ENCODE measurements at regions not wholly inside any gene's neighbourhood (a gene's known extent, or its start where the extent isn't known, plus 50 kb on each side); places are given as distances from the start of the nearest gene placed in this dataset.

- intact Hi-C loops (cut with micrococcal nuclease): loop anchor here (5.0 kb wide), 1 partner anchor 152 kb away; no protein-coding TSS in a partner anchor
- DNase-seq (no peak), ATAC-seq (ENCODE audit: low read depth) (no peak)
- WGBS, 2 experiments (ENCODE audit: extremely low coverage in 2 of 2, insufficient read length in 1 of 2): 83% methylated on average over 1 of the region's 7 CpGs; no CpG with 5 or more reads in 1 of the 2 experiments
- H4K91ac ChIP-seq (ENCODE audit: insufficient read depth, low read depth, low read length): no peak overlapping the region
- no peaks in the 10 kb centered on the region for H3K36me3 ChIP-seq (ENCODE audit: control insufficient read depth, insufficient read depth, low read length)
- TF ChIP-seq RFX5 (IDR thresholded peaks at IDR 0.05; ENCODE audit: low read depth, low read length) (no peak), USF2 (IDR thresholded peaks at IDR 0.05; ENCODE audit: low read depth, low read length) (no peak), SMC3 (IDR thresholded peaks at IDR 0.05; ENCODE audit: low read depth, low read length) (no peak)
- no peaks in the 10 kb centered on the region for H3K9me3 ChIP-seq (ENCODE audit: control insufficient read depth, insufficient read depth, low read length)
- dilution Hi-C loops (cut with HindIII; ENCODE audit: low sequenced_read_pairs, unreplicated experiment): no loop called here
- H3K4me3 ChIP-seq (ENCODE audit: insufficient read depth, low read depth, low read length): no peak overlapping the region
- H3K23ac ChIP-seq (ENCODE audit: low read depth, low read length): no peak overlapping the region
- no peak overlapping the region for H3K4ac ChIP-seq (ENCODE audit: low read depth, low read length)
- no peak overlapping the region for H3K27ac ChIP-seq (ENCODE audit: insufficient read depth, low read length)
- no peak overlapping the region for H2BK15ac ChIP-seq (ENCODE audit: low read depth, low read length)
- in situ Hi-C loops (cut with MboI; ENCODE audit: low sequenced_read_pairs): no loop called here
- H2AK5ac ChIP-seq (ENCODE audit: low read depth, low read length): no peak overlapping the region
- no peak overlapping the region for H3K56ac ChIP-seq (ENCODE audit: extremely low read depth, insufficient read depth, low read length)
- H3K79me1 ChIP-seq (ENCODE audit: low read depth in 1 of 2, low read length in 2 of 2): 0 out of 4 replicates have a peak, but pooled peaks cover 0 to 3% of the 10 kb centered on the region in 2 experiments
- H2AFZ ChIP-seq (replicated peaks; ENCODE audit: low read length, poor library complexity): no peak overlapping the region
- no peaks in the 10 kb centered on the region for H4K20me1 ChIP-seq (ENCODE audit: insufficient read depth, low read length)
- peaks cover 24% of the 10 kb centered on the region for H3K4me1 ChIP-seq (ENCODE audit: control insufficient read depth, insufficient read depth, low read length)
- POLR2A ChIA-PET (ENCODE audit: unreplicated experiment): no interaction called here
- H3K9me1 ChIP-seq (ENCODE audit: insufficient read depth, low read length): peaks cover 20% of the 10 kb centered on the region
- no peak overlapping the region for H4K8ac ChIP-seq (ENCODE audit: low read depth in 2 of 2, low read length in 2 of 2)
- no peak overlapping the region for H4K5ac ChIP-seq (ENCODE audit: low read depth, low read length)
- no peak overlapping the region; the same call in 1 of the 2 replicates for H3K18ac ChIP-seq (ENCODE audit: low read depth, low read length)
- H2BK5ac ChIP-seq (ENCODE audit: low read depth, low read length, poor library complexity, severe bottlenecking): no peak overlapping the region
- 0 out of 2 replicates have a peak, but pooled peaks cover 2% of the 10 kb centered on the region for H3K27me3 ChIP-seq (ENCODE audit: control insufficient read depth, insufficient read depth, low read length)
- H2AK9ac ChIP-seq (replicated peaks; ENCODE audit: low read depth, low read length, poor library complexity): no peak overlapping the region
- H3K9ac ChIP-seq (ENCODE audit: low read depth, low read length): no peak overlapping the region
- no TSS peak for BruUV-seq (replicated peaks)
- H2BK120ac ChIP-seq (ENCODE audit: low read depth, low read length): no peak overlapping the region
- no peak overlapping the region for H3K4me2 ChIP-seq (ENCODE audit: low read depth, low read length)
- H2BK20ac ChIP-seq (ENCODE audit: low read depth, low read length): no peak overlapping the region
- no peak overlapping the region for H3K14ac ChIP-seq (replicated peaks; ENCODE audit: low read depth, low read length)
- CTCF ChIA-PET: no interaction called here
Measured at GRCh38 chr3:57009802-57010201, 50.7 kb upstream of the SPATA12 start.
